Left colon (tissue), 2 donors: ENCODE measurements at regions not wholly inside any gene's neighbourhood (a gene's known extent, or its start where the extent isn't known, plus 50 kb on each side); places are given as distances from the start of the nearest gene placed in this dataset.

Source experiments
- ATAC-seq: fragments of 200-7000 bp; cut with Tn5 transposase; one replicate; pipeline ENCODE4 v1.9.1; 2020; ENCODE audit warnings: mild to moderate bottlenecking, moderate library complexity
- DNase-seq, 2 donors: peaks; one replicate each; pipeline ENCODE4 v3.0.0-alpha.2; 2020
- intact Hi-C, 2 donors: fragments of 100-400 bp; cut with DNase I in 1 of 2; cut with micrococcal nuclease in 1 of 2; formaldehyde crosslinking; loops; one replicate each; pipeline versions ENCODE4 v1.11.2 to v1.14.0; 2022; cut with DNase I, micrococcal nuclease
- donor health status: DM: no; HTN: no; CAD: no.
- donor health status: DM: yes; HTN: yes; CAD: no.

- no peak for DNase-seq
- no peak for ATAC-seq
- intact Hi-C loops, result no loop called here
Observed at GRCh38 chr5:158096835-158097234, 237.9 kb upstream of the CLINT1 start.

- DNase-seq (no peak), ATAC-seq (no peak)
- intact Hi-C loops, result no loop called here
Observed at GRCh38 chr5:158086856-158087255, 227.9 kb upstream of the CLINT1 start.

GRCh38 chr5:158084292-158084691 lies 225.3 kb upstream of the CLINT1 start:
- DNase-seq (no peak), ATAC-seq (no peak)
- intact Hi-C loops, result no loop called here

GRCh38 chr5:158082696-158083287 lies 223.8 kb upstream of the CLINT1 start:
- intact Hi-C loops, result no loop called here

GRCh38 chr5:158080112-158080511 lies 221.2 kb upstream of the CLINT1 start:
- intact Hi-C loops, result no loop called here
- ATAC-seq, result no peak
- DNase-seq, result no peak

More at GRCh38 chr5:158082696-158083287, 223.8 kb upstream of the CLINT1 start:
- ATAC-seq, result no peak
- no peak for DNase-seq

GRCh38 chr5:158079097-158079496 lies 220.2 kb upstream of the CLINT1 start:
- no peak for DNase-seq
- ATAC-seq, result no peak
- intact Hi-C loops, result loop anchor here in 1 of 2 donors (10.0 kb wide), 1 partner anchor 1026 kb away; no protein-coding TSS in a partner anchor

- intact Hi-C loops, result loop anchor here in 1 of 2 donors (10.0 kb wide), 1 partner anchor 1030 kb away; no protein-coding TSS in a partner anchor
- ATAC-seq, result peak; percentile 78
- peak; percentile 26 to 51 for DNase-seq
Observed at GRCh38 chr5:158074992-158075769, 216.2 kb upstream of the CLINT1 start.

GRCh38 chr5:158074597-158074991 lies 215.6 kb upstream of the CLINT1 start:
- intact Hi-C loops, result loop anchor here in 1 of 2 donors (10.0 kb wide), 1 partner anchor 1030 kb away; no protein-coding TSS in a partner anchor
- DNase-seq (no peak), ATAC-seq (no peak)

- DNase-seq (no peak), ATAC-seq (no peak)
- intact Hi-C loops, result loop anchor here in 1 of 2 donors (10.0 kb wide), 1 partner anchor 1034 kb away; no protein-coding TSS in a partner anchor
Observed at GRCh38 chr5:158070859-158071258, 211.9 kb upstream of the CLINT1 start.

- DNase-seq (no peak), ATAC-seq (no peak)
- intact Hi-C loops, result loop anchor here in 1 of 2 donors (10.0 kb wide), 1 partner anchor 1035 kb away; no protein-coding TSS in a partner anchor
Observed at GRCh38 chr5:158069838-158070237, 210.9 kb upstream of the CLINT1 start.

- no peak for ATAC-seq
- intact Hi-C loops, result no loop called here
Observed at GRCh38 chr5:158068964-158069363, 210.0 kb upstream of the CLINT1 start.

GRCh38 chr5:158066076-158066475 lies 207.1 kb upstream of the CLINT1 start:
- intact Hi-C loops, result no loop called here
- no peak for DNase-seq
- ATAC-seq, result no peak

More at GRCh38 chr5:158068964-158069363, 210.0 kb upstream of the CLINT1 start:
- DNase-seq, result no peak

GRCh38 chr5:158064334-158065123 lies 205.6 kb upstream of the CLINT1 start:
- ATAC-seq (no peak), DNase-seq (no peak)
- intact Hi-C loops, result no loop called here

GRCh38 chr5:158063052-158063451 lies 204.1 kb upstream of the CLINT1 start:
- no peak for DNase-seq
- intact Hi-C loops, result no loop called here

GRCh38 chr5:158061451-158061850 lies 202.5 kb upstream of the CLINT1 start:
- ATAC-seq, result no peak
- no peak for DNase-seq
- intact Hi-C loops, result no loop called here

More at GRCh38 chr5:158063052-158063451, 204.1 kb upstream of the CLINT1 start:
- ATAC-seq, result no peak

- DNase-seq (no peak), ATAC-seq (no peak)
- intact Hi-C loops, result no loop called here
Observed at GRCh38 chr5:158060212-158060611, 201.3 kb upstream of the CLINT1 start.

- no peak for ATAC-seq
- DNase-seq, result no peak
- intact Hi-C loops, result no loop called here
Observed at GRCh38 chr5:158058208-158059120, 199.5 kb upstream of the CLINT1 start.

GRCh38 chr5:158056130-158056825 lies 197.3 kb upstream of the CLINT1 start:
- DNase-seq, result no peak
- no peak for ATAC-seq
- intact Hi-C loops, result no loop called here
